ENCODE measurements at regions not wholly inside any gene's neighbourhood (a gene's known extent, or its start where the extent isn't known, plus 50 kb on each side); places are given as distances from the start of the nearest gene placed in this dataset.
A peak's percentile ranks its signal among the peaks of the same experiment; 100 is the strongest.

DNA sequence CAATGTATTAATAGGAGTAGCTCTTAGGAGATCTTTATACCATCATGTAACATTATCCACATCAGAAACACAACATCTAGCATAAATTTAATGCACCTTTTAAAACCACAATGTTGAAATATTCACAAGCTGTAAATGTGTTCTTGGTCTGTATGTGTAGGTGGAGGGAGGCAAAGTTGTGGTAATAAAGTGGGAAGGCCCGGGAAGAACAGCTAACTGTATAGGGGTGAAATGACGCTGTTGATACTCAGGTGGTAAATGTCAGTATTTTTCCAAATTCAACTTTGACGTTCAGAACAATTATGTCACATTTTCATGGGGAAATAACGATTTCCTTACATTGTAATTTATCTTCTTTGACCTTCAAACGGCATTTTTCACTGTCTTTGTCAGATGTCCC is 146.0 kb upstream of the STMND1 start:
- TF ChIP-seq, protein P1, sequence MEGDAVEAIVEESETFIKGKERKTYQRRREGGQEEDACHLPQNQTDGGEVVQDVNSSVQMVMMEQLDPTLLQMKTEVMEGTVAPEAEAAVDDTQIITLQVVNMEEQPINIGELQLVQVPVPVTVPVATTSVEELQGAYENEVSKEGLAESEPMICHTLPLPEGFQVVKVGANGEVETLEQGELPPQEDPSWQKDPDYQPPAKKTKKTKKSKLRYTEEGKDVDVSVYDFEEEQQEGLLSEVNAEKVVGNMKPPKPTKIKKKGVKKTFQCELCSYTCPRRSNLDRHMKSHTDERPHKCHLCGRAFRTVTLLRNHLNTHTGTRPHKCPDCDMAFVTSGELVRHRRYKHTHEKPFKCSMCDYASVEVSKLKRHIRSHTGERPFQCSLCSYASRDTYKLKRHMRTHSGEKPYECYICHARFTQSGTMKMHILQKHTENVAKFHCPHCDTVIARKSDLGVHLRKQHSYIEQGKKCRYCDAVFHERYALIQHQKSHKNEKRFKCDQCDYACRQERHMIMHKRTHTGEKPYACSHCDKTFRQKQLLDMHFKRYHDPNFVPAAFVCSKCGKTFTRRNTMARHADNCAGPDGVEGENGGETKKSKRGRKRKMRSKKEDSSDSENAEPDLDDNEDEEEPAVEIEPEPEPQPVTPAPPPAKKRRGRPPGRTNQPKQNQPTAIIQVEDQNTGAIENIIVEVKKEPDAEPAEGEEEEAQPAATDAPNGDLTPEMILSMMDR (IDR thresholded peaks at IDR 0.05; ENCODE audit: low read depth, low read length, missing control alignments) = no peak
- DNase-seq (ENCODE audit: extremely low read depth, low read depth) = no peak
- H3K4me3 ChIP-seq (replicated peaks; ENCODE audit: low read depth, low read length) = no peak overlapping the region

DNA sequence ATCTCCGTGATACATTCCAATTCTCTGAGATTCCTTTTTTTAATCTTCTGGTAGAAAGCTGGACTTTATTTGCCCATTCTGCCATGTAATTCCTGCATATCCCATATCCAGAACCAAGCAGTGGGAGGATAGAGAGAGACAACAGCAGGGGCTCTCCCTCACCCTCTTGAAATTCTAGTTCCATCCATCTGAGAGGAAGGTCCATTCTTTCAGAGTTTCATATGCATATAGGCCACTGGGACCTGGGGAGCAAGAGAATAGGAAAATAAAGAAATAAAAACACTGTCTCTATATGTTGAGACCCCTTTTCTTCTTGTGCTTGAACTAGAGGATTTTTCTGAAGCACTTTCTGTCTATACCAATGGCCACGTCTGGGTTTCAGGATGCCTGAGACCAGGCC is 147.9 kb upstream of the STMND1 start:
- no peak for DNase-seq (ENCODE audit: extremely low read depth, low read depth)
- H3K4me3 ChIP-seq (replicated peaks; ENCODE audit: low read depth, low read length) = no peak overlapping the region
- TF ChIP-seq, protein P1 (IDR thresholded peaks at IDR 0.05; ENCODE audit: low read depth, low read length, missing control alignments) = no peak

DNA sequence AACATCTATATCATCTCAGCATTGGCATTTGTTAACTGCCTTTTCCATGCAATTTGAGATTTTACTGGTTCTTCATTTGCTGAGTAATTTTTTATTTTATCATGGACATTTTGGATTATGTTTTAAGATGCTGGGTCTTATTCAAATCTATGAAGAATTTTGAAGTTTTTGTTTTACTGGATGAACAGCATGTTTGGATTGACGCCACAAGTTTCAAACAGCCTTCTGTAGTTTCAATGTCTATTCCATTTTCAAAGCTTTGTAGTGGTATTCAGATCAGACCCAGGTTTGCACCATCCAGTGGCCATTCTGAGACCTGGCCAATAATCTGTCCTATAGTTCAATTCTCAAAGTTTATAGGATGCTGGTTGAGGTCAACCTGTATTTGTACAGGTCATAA is 148.4 kb upstream of the STMND1 start:
- no peak overlapping the region for H3K4me3 ChIP-seq (replicated peaks; ENCODE audit: low read depth, low read length)
- no peak for DNase-seq (ENCODE audit: extremely low read depth, low read depth)
- TF ChIP-seq, protein P1 (IDR thresholded peaks at IDR 0.05; ENCODE audit: low read depth, low read length, missing control alignments) = no peak

DNA sequence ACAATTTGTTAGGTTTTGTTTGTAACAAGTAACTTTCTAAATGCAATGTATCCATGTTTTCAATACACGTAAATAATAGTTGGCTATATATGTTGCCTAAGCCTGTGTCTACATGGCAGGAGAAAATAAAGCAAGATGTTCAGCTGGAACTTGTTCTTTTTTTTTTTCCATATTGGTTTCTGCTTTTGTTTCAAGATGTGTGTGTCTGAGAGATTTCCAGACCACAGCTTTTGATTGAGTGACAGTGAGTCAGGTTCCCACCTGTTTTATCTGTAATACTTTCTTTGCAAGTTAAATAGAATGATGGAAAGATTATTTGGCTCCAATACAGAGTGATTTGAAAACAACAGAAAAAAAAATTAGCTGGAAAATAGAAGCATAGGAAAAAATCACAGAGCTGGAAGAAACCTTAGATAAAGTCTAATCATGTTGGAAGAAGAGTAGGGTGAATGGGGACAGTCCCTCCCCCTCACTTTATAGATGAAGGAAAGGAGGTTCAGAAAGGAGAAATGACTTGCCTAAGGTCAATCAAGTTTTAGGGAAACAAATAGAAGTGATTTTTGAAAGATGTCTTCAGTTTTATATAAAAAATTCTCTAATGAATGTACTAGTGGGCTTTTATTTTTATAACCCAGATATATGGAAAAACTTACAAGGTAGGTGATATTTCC is 150.9 kb upstream of the STMND1 start:
- TF ChIP-seq, protein P1 (IDR thresholded peaks at IDR 0.05; ENCODE audit: low read depth, low read length, missing control alignments) = no peak
- H3K4me3 ChIP-seq (replicated peaks; ENCODE audit: low read depth, low read length) = no peak overlapping the region
- no peak for DNase-seq (ENCODE audit: extremely low read depth, low read depth)

DNA sequence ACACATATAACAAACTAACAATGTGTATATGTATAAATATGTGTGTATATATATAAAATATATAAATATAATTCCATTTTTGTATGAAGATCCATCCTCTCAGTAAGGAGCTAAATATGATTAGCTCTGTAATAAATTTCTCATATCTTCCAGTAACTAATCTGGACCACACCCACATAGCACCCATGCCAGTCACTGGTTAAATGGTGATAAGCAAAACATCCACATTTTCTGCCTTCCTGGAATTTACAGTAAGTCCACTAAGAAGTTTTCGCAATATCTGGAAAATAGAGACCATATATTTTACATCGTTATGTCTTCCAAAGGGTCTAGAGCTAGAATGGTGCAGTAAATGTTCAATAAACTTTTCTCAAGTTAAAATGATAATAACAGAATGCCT is 151.5 kb upstream of the STMND1 start:
- DNase-seq (ENCODE audit: extremely low read depth, low read depth) = no peak
- no peak overlapping the region for H3K4me3 ChIP-seq (replicated peaks; ENCODE audit: low read depth, low read length)
- TF ChIP-seq, protein P1 (IDR thresholded peaks at IDR 0.05; ENCODE audit: low read depth, low read length, missing control alignments) = no peak

DNA sequence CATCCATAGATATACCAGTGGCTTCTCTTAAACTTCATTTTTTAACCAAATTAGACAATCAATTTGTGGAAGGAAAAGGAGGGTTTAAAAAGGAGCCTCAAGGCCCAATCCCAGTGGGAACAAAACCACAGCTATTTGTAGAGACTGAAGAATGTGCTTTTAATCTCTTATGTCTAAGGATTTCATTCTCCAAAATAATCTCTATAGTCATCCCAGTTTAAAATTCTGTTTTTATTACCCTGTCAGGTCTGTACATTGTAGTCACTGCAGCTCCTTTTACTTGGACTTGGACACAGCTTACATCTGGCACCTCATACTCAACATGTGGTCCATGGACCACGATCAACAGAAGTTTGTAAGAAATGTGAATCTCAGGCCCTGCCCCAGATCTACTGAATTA is 152.1 kb upstream of the STMND1 start:
- DNase-seq (ENCODE audit: extremely low read depth, low read depth) = peak; percentile 79
- TF ChIP-seq, protein P1 (IDR thresholded peaks at IDR 0.05; ENCODE audit: low read depth, low read length, missing control alignments) = no peak

DNA sequence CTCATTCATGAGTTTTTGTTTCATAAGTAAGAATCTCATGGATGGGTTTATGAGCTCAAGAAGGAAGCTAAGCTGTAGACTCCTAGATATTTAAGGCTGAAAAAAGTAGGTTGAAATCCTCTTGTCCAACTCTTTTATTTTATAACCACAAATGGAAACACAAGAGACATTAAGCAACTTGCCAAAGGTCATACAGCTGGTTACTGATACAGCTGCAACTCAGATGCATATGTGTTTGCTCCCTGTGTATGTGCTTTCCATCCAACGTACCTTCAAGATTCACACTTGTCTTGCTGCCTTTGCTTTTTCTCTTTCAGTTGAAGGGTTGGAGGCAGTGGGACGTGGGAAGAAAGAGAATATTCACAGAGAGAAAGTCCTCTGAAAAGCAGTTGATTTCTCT is 153.5 kb upstream of the STMND1 start:
- H3K4me3 ChIP-seq (replicated peaks; ENCODE audit: low read depth, low read length) = no peak overlapping the region
- peak; percentile 67 for DNase-seq (ENCODE audit: extremely low read depth, low read depth)
- TF ChIP-seq, protein P1 (IDR thresholded peaks at IDR 0.05; ENCODE audit: low read depth, low read length, missing control alignments) = no peak

More for the DNA sequence above, 152.1 kb upstream of the STMND1 start:
- H3K4me3 ChIP-seq (replicated peaks; ENCODE audit: low read depth, low read length) = no peak overlapping the region

All from HFF-Myc (cell line).